ENCODE measurements at regions not wholly inside any gene's neighbourhood (a gene's known extent, or its start where the extent isn't known, plus 50 kb on each side); places are given as distances from the start of the nearest gene placed in this dataset.
"Not testable (repeated sequence)": the region's sequence is repeated elsewhere in the genome, so short reads cannot be mapped to it uniquely, and the experiment has no call there.

DNA sequence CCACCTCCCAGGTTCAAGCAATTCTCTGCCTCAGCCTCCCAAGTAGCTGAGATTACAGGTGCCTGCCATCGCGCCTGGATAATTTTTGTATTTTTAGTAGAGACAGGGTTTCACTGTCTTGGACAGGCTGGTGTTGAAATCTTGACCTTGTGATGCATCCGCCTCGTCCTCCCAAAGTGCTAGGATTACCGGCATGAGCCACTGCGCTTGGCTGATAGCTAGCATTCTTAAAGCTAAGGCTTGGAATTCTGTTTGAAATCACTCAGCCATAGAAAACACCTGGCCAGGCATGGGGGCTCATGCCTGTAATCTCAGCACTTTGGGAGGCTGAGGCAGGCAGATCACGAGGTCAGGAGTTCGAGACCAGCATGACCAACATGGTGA is 105.6 kb downstream of the ZNF486 start:
- not testable (repeated sequence) for TF ChIP-seq EZH2phosphoT487 (IDR thresholded peaks at IDR 0.05; ENCODE audit: borderline replicate concordance, low read length)
- TF ChIP-seq, protein P1, sequence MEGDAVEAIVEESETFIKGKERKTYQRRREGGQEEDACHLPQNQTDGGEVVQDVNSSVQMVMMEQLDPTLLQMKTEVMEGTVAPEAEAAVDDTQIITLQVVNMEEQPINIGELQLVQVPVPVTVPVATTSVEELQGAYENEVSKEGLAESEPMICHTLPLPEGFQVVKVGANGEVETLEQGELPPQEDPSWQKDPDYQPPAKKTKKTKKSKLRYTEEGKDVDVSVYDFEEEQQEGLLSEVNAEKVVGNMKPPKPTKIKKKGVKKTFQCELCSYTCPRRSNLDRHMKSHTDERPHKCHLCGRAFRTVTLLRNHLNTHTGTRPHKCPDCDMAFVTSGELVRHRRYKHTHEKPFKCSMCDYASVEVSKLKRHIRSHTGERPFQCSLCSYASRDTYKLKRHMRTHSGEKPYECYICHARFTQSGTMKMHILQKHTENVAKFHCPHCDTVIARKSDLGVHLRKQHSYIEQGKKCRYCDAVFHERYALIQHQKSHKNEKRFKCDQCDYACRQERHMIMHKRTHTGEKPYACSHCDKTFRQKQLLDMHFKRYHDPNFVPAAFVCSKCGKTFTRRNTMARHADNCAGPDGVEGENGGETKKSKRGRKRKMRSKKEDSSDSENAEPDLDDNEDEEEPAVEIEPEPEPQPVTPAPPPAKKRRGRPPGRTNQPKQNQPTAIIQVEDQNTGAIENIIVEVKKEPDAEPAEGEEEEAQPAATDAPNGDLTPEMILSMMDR (IDR thresholded peaks at IDR 0.05; ENCODE audit: low read depth, low read length, poor library complexity, severe bottlenecking) = not testable (repeated sequence)
